Lower lobe of right lung (tissue), 2 donors: ENCODE measurements at regions not wholly inside any gene's neighbourhood (a gene's known extent, or its start where the extent isn't known, plus 50 kb on each side); places are given as distances from the start of the nearest gene placed in this dataset.
"Not testable (repeated sequence)": the region's sequence is repeated elsewhere in the genome, so short reads cannot be mapped to it uniquely, and the experiment has no call there.

Experiments used
- ATAC-seq, 2 donors: fragments of 200-7000 bp; cut with Tn5 transposase; one replicate each; pipeline ENCODE4 v1.9.1; 2020 to 2022; ENCODE audit warnings: mild to moderate bottlenecking in 2 of 2, moderate library complexity in 2 of 2
- DNase-seq: peaks from one replicate; pipeline ENCODE4 v3.0.0-alpha.2; 2020
- H3K27ac ChIP-seq: fragments of 200-600 bp; one replicate; pipeline ENCODE4 v1.8.0; 2022
- H3K27me3 ChIP-seq: fragments of 200-600 bp; one replicate; pipeline ENCODE4 v1.8.0; 2022; ENCODE audit warnings: low read depth
- H3K36me3 ChIP-seq: fragments of 200-600 bp; one replicate; pipeline ENCODE4 v1.8.0; 2022; ENCODE audit warnings: mild to moderate bottlenecking
- H3K4me1 ChIP-seq: fragments of 200-600 bp; one replicate; pipeline ENCODE4 v1.8.0; 2022
- H3K4me3 ChIP-seq: fragments of 200-600 bp; one replicate; pipeline ENCODE4 v1.8.0; 2022; ENCODE audit warnings: mild to moderate bottlenecking
- H3K9me3 ChIP-seq: fragments of 200-600 bp; one replicate; pipeline ENCODE4 v1.8.0; 2022
- CTCF ChIP-seq: fragments of 200-600 bp; IDR thresholded peaks from one replicate; pipeline ENCODE4 v1.8.0; 2022; ENCODE audit warnings: antibody characterized with exemption, mild to moderate bottlenecking
- intact Hi-C: fragments of 100-400 bp; cut with DNase I; formaldehyde crosslinking; loops from one replicate; pipeline ENCODE4 v1.11.0; 2022
- donor health status: DM: no; HTN: yes; CAD: no; lungs with severe emphysema.

DNA sequence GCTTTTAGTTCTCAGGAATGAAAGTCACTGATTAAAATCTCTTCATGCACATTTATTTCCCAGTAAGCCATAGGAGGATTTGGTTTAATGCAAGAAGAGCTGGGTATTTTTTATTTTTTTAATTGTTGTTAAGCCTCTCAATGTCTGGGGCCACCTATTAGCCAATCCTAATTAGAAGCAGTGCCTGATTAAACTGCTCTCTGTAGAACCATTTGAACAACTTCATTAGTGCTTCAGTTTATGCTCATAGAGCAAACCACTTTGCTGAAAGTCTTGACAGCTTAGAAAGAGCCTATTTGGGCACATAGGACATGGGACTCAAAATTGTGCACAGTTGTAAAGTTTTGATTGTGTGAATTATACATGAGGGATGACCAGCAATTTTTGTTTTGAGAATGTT is 548.9 kb downstream of the FRK start:
- intact Hi-C loops, result no loop called here
- H3K4me3 ChIP-seq, result no peak overlapping the region
- H3K36me3 ChIP-seq, result no peaks in the 10 kb centered on the region
- no peak overlapping the region for H3K27ac ChIP-seq
- TF ChIP-seq CTCF, result no peak
- H3K27me3 ChIP-seq, result no peaks in the 10 kb centered on the region
- no peak for DNase-seq
- H3K4me1 ChIP-seq, result no peaks in the 10 kb centered on the region
- H3K9me3 ChIP-seq, result no peaks in the 10 kb centered on the region
- no peak for ATAC-seq

DNA sequence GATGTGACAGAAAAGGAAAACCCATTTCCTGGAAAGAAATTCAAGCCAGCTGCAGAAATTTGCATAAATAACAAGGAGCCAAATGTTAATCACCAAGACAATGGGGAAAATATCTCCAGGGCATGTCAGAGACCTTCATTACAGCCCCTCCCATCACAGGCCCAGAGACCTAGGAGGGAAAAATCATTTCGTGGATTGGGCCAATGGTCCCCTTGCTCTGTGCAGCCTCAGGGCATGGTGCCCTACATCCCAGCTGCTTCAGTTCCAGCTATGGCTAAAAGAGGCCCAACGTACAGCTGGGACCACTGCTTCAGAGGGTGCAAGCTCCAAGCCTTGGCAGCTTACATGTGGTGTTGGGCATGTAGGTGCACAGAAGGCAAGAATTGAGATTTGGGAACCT is 558.3 kb downstream of the FRK start:
- H3K27me3 ChIP-seq, H3K9me3 ChIP-seq, H3K4me1 ChIP-seq, H3K27ac ChIP-seq, H3K4me3 ChIP-seq, ATAC-seq, DNase-seq, intact Hi-C loops, H3K36me3 ChIP-seq: not testable (repeated sequence)

GRCh38 chr6:115495184-115495583 is 565.5 kb downstream of the FRK start:
- Histone ChIP-seq H3K27me3 (no peaks in the 10 kb centered on the region), H3K4me3 (no peak overlapping the region), H3K4me1 (no peaks in the 10 kb centered on the region), H3K36me3 (no peaks in the 10 kb centered on the region), H3K27ac (no peak overlapping the region), H3K9me3 (no peaks in the 10 kb centered on the region)
- no peak for TF ChIP-seq CTCF
- intact Hi-C loops, result no loop called here
- ATAC-seq (no peak), DNase-seq (no peak)

DNA sequence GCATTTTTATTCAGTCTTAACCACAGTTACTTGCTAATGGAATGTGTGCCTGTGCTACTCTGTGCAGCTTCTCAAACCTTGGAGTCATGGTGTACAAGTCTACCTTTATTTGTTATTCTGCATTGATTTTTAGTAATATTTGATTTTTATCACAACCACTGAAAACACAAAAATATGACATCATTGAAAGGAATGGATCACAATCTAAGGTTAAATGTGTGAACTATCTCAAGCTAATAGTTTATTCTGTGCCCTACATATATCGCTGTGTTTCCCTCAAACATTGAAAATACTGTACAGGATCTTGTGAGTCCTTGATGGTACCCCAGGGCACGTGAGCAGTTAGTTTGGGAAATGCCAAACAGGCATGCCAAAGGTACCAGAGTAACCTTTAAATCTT is 573.4 kb downstream of the FRK start:
- Histone ChIP-seq H3K27ac (no peak overlapping the region), H3K36me3 (no peaks in the 10 kb centered on the region), H3K27me3 (no peaks in the 10 kb centered on the region), H3K4me3 (no peak overlapping the region), H3K9me3 (no peaks in the 10 kb centered on the region), H3K4me1 (no peaks in the 10 kb centered on the region)
- DNase-seq (no peak), ATAC-seq (no peak)
- TF ChIP-seq CTCF, result no peak
- intact Hi-C loops, result no loop called here

- ATAC-seq (no peak), DNase-seq (no peak)
- H3K27ac ChIP-seq, result no peak overlapping the region
- intact Hi-C loops, result no loop called here
- H3K27me3 ChIP-seq, result no peaks in the 10 kb centered on the region
- no peaks in the 10 kb centered on the region for H3K36me3 ChIP-seq
- H3K4me3 ChIP-seq, result no peak overlapping the region
- H3K9me3 ChIP-seq, result no peaks in the 10 kb centered on the region
- no peak for TF ChIP-seq CTCF
- no peaks in the 10 kb centered on the region for H3K4me1 ChIP-seq
Observed at GRCh38 chr6:115485400-115485799, 575.3 kb downstream of the FRK start.

- H3K4me1 ChIP-seq, H3K27ac ChIP-seq, H3K36me3 ChIP-seq, H3K9me3 ChIP-seq, intact Hi-C loops, H3K27me3 ChIP-seq, ATAC-seq, H3K4me3 ChIP-seq, DNase-seq: not testable (repeated sequence)
Observed at GRCh38 chr6:115480543-115480942, 580.1 kb downstream of the FRK start.

DNA sequence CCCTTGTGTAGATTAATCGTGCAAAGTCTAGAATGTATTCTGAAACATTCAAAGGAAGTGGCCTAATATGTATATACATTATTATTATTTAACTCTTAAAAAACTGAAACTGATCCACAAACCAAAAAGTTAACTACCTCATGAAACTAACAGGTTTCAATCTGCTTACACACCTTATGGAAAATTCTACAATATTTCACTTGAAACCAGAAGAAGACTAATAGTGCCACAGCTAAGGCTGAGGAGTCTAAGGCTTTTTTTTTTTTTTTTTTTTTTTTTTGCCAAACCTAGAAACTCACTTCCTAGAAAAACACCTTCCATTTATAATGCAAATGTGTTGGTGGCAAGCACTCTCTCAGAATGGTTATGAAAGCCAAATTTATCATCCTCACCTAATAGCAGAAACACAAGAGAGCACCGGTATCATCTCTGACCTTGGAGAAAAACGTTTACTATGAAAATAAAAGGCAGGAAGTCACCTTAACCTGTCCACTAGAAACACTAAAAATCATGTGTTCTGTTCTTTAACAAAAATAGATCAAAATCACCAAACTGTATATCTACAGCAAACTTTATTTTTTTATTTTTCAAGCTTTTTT is 586.1 kb downstream of the FRK start:
- H3K4me3 ChIP-seq, result no peak overlapping the region
- DNase-seq (no peak), ATAC-seq (no peak)
- no peaks in the 10 kb centered on the region for H3K9me3 ChIP-seq
- intact Hi-C loops, result no loop called here
- H3K36me3 ChIP-seq, result no peaks in the 10 kb centered on the region
- H3K27ac ChIP-seq, result no peak overlapping the region
- H3K27me3 ChIP-seq, result no peaks in the 10 kb centered on the region
- no peak for TF ChIP-seq CTCF
- H3K4me1 ChIP-seq, result no peaks in the 10 kb centered on the region
